Limb (tissue), 2 donors: ENCODE measurements at regions not wholly inside any gene's neighbourhood (a gene's known extent, or its start where the extent isn't known, plus 50 kb on each side); places are given as distances from the start of the nearest gene placed in this dataset.

ENCODE experiments used
- DNase-seq, 2 donors: peaks; one replicate each; pipeline ENCODE4 v3.0.0-alpha.2; 2016; ENCODE audit errors: extremely low spot score in 2 of 2

GRCh38 chr5:110027527-110028322, 338.0 kb downstream of the MAN2A1 start:
- no peak for DNase-seq

GRCh38 chr5:110031402-110032140, 341.8 kb downstream of the MAN2A1 start:
- no peak for DNase-seq

- DNase-seq: no peak
These were observed 342.6 kb downstream of the MAN2A1 start for GRCh38 chr5:110032376-110032775.

- DNase-seq: no peak
These were observed 344.4 kb downstream of the MAN2A1 start for GRCh38 chr5:110034056-110034600.

DNA sequence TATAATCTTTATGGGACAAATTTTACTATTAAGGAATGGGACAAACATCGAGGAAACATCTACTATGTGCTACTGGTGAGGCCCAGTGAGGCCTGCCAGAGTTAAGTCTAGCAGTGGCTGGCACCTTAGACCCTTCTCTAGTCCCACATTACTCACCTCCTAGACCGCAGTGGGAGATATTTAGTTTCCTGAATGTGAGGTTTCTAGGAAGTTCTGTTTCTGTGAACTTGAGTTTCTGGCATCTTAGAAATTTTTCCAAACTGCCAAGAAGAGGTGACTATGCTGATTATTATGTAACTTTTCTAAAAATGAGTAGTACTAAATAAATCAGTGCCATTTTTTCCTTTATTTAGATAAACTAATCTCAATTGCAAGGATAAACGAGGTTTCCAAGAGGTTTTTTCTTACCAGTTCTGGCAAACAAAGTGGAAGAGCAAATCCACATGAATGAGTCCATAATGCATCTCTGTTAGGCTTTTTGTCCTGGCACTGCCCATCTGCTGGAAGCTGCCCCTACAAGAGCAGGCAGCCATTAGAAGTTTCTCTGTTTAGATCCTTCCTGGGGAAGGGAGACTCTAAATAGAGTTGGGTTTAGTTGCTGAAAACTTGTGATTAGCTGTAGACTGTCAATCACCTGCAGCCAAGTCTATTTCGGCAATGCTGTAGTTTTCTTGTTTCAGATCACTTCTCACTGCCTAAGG, 348.7 kb downstream of the MAN2A1 start:
- DNase-seq: no peak

DNA sequence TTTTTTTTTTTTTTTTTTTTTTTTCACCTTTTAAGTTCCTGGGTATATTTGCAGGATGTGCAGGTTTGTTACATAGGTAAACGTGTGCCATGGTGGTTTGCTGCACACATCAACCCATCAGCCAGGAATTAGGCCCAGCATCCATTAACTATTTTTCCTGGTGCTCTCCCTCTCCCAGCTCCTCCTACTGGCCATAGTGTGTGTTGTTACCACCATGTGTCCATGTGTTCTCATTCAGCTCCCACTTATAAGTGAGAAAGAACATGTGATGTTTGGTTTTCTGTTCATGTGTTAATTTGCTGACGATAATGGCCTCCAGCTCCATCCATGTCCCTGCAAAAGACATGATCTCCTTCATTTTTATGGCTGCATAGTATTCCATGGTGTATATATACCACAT, 350.5 kb downstream of the MAN2A1 start:
- DNase-seq: no peak

DNA sequence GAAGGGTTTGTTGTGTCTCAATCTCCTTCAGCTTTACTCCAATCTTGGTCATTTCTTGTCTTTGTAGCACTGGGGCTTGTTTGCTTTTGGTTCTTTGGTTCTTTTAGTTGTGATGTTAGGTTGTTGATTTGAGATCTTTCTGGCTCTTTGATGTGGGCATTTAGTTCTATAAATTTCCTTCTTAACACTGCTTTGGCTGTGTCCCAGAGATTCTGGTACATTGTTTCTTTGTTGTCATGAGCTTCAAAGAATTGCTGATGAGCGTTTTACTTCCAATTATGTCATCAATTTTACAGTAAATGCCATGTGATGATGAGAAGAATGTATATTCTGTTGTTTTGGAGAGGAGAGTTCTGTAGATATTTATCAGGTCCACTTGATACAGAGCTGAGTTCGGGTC, 353.3 kb downstream of the MAN2A1 start:
- no peak for DNase-seq

DNA sequence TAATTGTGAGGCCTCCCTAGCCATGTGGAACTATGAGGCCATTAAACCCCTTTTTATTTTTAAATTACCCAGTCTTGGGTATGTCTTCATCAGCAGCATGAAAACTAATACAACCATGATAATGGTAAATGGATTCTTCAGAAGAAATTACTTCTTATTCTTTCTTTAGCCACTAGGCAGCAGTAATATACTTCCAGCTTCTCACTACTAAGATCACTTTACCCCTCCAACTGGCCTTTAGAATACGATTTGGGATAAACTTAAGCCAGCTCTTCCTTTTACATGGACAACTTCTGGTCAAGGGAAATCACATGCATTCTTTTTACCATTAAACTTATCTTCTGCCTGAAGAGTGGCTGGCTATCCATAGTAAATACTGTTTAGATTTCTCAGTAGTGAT, 355.4 kb downstream of the MAN2A1 start:
- DNase-seq: no peak

DNA sequence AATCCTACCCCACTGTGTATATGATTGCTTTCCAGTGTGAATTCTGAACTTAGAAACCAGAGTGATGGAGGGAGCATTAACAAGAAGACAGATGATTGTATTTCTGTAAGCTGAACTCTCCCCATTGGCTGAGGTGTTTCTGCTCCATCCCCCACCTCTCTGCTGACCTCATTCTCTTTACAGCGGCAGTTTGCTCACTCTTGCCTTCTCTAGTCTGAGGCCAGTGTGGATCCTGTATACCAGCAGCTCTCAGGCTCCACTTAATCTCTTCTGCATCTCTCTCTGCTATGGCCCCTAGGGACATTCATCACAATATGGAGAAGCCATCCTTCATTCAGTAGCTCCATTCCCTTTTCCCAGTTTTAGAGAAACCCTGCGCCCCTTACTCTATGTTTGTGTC, 358.8 kb downstream of the MAN2A1 start:
- no peak for DNase-seq

- no peak for DNase-seq
These were observed 360.1 kb downstream of the MAN2A1 start for GRCh38 chr5:110049816-110050215.

- DNase-seq: no peak
These were observed 361.1 kb downstream of the MAN2A1 start for GRCh38 chr5:110050640-110051345.

GRCh38 chr5:110053205-110053604, 363.5 kb downstream of the MAN2A1 start:
- DNase-seq: no peak

DNA sequence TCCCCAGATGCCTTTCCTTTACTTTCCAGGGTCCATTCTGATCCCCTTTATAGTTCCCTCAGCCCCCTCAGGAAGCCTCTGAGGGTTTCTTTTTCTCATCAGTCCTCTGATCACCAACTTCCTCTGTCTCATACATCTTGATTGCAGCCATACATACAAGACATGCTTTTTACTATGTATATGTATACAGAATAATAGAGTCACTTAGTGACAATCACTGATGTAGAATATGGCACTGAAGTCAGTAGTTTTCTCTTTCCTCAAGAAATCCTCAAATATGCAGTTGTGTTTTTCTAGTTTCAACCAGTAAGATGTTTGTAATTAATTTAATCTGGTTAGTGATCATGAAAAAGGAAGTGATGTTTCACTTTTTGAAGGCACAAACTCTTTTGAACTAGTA, 364.1 kb downstream of the MAN2A1 start:
- no peak for DNase-seq

DNA sequence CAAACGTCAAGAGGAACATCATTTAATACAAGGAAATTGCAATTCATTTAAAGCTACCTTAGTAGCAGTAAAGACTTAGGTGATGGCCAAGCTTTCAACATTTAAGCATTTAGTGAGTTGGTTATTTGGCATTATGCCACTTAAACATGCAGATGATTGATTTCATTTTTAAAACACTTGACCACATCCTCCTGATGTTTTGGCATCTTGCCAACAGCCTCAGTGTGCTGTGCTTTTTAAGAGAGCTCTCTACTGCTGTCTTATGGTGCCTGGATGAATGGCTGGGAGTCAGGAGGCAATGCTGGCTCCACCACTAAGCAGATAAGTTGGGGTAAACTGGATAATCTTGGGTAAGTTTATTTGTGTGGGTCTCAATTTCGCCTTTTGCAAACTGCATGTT, 364.5 kb downstream of the MAN2A1 start:
- DNase-seq: peak; percentile 36 to 38

DNA sequence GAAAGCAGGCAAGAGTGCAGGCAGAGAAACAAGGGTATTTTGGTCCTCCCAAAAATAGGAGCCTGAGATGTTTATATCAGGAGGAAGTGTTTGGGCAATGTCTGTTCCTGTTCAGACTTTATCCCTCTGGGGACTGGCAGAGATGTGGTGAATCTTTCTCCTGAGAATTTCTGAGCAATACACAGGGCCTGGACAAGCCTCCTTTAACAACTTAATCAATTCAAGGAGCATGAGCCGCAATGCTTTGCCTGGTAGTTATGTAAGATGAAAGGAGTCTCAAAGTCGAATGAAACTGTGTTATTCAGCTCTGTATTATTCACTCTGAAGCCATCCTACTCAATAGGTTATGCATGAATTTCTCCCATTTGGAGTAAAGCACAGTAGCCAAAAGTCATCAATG, 365.6 kb downstream of the MAN2A1 start:
- DNase-seq: no peak

GRCh38 chr5:110056580-110057114, 366.9 kb downstream of the MAN2A1 start:
- no peak for DNase-seq

GRCh38 chr5:110058175-110058574, 368.4 kb downstream of the MAN2A1 start:
- no peak for DNase-seq

- DNase-seq: no peak
These were observed 372.5 kb downstream of the MAN2A1 start for GRCh38 chr5:110062246-110062645.

GRCh38 chr5:110063640-110064602, 374.2 kb downstream of the MAN2A1 start:
- no peak for DNase-seq
